Jurkat, Clone E6-1 (cell line): ENCODE measurements at regions not wholly inside any gene's neighbourhood (a gene's known extent, or its start where the extent isn't known, plus 50 kb on each side); places are given as distances from the start of the nearest gene placed in this dataset.
"Not testable (repeated sequence)": the region's sequence is repeated elsewhere in the genome, so short reads cannot be mapped to it uniquely, and the experiment has no call there.

Experiments
- DNase-seq: peaks from one replicate; pipeline ENCODE4 v3.0.0-alpha.2; 2011; ENCODE audit warnings: low read depth, low spot score
- H3K4me3 ChIP-seq: 2 replicates; pipeline ENCODE4 v1.5.1; 2011; ENCODE audit warnings: mild to moderate bottlenecking, low read length, control low read depth, moderate library complexity

DNA sequence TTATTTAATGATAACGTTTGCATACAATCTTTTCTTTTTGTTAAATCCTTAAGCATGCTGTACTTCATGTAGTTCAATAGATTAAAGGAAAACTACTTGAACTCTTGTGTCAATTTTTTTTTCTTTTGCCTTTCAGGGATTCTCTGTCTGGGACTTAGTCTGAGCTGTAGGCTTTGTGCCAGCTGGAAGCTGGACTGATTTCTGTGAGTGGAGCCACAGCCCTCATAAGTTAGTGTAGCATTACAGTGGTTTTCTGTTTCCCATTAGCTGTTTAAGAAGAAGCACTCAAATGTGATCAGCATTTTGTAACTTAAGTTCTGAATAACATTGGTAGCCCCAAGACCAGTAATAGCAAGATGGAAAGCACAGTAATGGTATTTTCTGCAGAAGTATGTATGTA is 330.6 kb upstream of the MEF2C start:
- no peak overlapping the region for H3K4me3 ChIP-seq
- DNase-seq: no peak

DNA sequence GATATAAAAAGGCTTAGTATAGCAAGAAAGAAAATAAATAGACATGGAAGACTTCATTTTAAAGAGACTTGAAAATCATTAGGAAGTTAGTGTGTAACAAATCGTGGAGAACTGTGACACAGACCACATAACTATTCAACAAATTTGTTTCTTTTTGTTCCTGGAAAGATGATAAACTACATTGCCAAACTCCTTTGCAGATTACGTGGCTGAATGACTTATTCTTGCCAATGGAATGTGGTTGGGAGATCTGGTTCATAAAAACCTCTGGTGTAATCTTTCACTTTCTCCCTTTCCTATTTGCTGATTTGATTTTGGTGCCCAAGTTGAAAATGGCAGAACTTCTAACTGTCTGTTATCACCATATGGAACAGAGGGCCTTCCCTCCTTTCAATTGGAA is 328.9 kb upstream of the MEF2C start:
- H3K4me3 ChIP-seq: no peak overlapping the region
- no peak for DNase-seq

DNA sequence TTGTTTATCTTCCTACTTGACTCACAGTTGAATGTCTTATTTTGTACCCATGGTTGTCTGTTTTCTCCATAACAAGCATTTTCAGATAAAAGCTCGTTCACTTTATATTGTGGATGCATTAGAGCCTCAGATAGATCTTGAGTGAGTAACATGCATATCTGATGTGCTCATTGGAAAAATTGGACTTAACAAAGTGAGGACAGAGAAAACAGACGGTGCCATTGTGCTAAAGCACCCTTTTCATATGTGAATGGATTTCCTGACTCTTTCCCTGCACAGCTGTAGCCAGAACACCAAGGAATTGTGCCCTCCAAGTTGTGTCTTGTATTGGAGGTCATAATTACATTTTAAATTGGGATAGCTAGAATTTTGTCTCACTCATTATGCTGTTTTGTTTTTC is 325.8 kb upstream of the MEF2C start:
- no peak overlapping the region for H3K4me3 ChIP-seq
- no peak for DNase-seq

DNA sequence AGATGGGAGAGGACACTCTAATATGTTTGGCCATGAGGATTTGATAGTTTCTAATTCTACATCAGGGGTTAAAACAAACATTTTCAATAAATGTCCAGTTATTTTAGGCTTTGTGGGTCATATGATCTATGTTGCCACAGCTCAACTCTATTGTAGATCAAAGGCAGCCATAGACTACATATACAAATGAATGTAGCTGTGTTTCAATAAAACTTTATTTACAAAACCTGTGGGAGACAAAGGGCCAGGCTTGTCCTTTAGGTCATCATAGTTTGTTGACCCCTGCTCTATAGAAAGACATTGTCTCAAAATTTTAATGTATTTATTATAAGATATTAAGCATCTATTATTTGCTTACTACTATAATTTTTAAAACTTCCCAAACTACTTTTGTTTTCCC is 325.4 kb upstream of the MEF2C start:
- H3K4me3 ChIP-seq: no peak overlapping the region
- DNase-seq: no peak

DNA sequence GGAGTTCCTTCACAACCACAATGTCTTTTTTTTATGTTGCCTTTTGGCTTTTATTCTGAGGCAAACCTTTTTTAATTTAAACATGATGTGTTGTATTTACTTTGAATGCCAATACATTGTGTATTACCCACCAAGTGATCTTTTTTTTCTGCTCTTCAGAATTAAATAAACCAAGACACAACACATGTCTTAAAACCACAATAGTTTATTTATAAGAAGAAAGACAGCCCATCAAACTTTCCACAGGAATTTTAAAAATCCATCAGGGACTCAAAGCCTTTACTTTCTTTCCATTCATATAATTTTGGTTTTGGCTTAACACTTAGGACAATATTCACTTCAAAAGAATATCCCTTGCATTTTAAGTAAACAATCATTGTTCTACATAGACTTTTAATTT is 321.8 kb upstream of the MEF2C start:
- DNase-seq: no peak
- no peak overlapping the region for H3K4me3 ChIP-seq

DNA sequence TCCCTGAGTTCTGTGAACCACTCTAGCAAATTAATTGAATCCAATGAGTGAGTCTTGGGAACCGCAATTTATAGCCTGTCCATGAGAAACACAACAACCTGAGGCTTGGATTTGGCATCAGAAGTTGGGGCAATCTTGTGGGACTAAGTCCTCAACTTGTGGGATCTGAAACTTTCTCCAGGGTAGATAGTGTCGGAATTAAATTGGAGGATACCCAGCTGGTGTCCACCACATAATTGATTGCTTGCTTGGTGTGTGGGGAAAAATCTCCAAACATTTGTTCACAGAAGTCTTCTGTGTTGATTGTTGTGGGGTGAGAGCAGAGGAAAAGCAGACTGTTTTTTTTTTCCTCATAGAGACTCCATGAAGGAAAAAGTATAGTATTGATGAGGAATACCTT is 320.6 kb upstream of the MEF2C start:
- no peak for DNase-seq

DNA sequence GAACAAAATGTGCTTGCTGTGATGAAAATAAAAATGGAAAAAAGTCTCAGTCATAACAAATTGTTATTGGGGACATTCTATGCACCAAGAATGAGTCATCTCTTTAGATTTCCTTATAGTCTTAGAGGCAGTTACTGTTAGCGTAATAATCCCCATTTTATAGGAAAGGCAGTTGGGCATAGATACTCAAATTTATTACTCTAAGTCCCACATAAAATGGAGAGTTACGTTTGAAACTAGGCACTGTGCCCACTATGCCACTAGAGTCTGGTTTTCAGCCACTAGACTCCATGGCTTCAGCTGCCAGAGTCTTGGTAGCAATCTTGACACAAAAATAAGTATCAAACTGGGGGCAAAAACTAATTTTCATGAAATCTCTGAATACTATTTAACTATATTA is 317.9 kb upstream of the MEF2C start:
- no peak overlapping the region for H3K4me3 ChIP-seq
- no peak for DNase-seq

More for the DNA sequence above, 320.6 kb upstream of the MEF2C start:
- no peak overlapping the region for H3K4me3 ChIP-seq

GRCh38 chr5:89199306-89199705 is 316.3 kb upstream of the MEF2C start:
- H3K4me3 ChIP-seq: no peak overlapping the region
- no peak for DNase-seq

GRCh38 chr5:89191374-89191773 is 308.4 kb upstream of the MEF2C start:
- no peak for DNase-seq
- H3K4me3 ChIP-seq: no peak overlapping the region

DNA sequence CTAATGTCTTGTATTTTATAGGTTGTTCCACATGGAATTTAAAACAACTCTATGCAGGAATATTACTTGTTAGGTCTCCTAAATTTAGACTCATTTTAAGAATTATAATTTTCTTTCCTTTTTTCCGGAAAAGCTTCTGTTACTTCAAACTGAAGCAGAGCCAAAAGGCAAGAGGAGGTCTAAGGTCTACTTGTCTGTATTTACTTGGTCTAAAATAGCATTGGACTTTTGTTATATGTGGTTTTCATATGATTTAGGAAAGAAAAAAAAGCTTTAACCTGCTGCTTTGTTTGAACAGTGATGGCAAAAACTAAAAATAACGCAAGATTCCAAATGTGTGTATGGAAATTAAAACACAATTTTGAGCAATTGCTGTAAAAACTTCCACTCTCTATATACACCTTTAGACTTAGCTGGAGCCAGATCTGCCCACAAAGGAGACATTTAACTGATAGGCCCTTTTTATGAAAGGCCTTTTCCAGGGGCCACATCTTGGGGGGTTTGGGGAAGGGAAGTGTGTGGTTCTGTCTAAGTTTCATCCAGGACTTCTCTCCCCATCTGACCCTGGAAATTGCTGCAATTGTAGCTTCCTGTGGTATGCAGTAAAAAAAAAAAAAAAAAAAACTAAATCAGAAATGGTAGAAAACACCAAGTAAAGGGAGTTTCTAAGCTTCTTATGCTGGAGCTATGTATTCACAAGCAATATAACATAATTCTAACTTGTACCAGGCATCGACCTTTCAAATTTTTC is 307.7 kb upstream of the MEF2C start:
- no peak overlapping the region for H3K4me3 ChIP-seq
- no peak for DNase-seq

GRCh38 chr5:89187883-89188465 is 305.0 kb upstream of the MEF2C start:
- DNase-seq: no peak
- H3K4me3 ChIP-seq: no peak overlapping the region

DNA sequence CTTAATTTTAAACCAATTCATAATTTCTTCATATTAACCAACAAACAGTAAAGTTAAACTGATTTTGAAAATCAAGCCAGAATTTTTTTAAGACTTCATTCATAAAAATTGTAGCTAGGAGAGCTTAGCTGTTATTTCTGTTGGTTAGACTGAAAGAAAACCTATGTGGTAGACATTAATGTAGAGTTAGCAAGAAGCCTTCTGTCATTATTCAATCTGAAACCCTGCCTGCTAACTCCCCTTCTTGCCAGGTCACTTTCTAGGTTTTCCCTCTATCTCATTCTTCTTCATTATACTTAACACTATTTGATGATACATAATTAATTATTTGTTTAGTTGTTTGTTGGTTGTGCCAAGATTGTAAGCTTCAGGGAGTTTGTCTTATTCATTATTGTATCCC is 304.3 kb upstream of the MEF2C start:
- no peak overlapping the region for H3K4me3 ChIP-seq
- DNase-seq: no peak

DNA sequence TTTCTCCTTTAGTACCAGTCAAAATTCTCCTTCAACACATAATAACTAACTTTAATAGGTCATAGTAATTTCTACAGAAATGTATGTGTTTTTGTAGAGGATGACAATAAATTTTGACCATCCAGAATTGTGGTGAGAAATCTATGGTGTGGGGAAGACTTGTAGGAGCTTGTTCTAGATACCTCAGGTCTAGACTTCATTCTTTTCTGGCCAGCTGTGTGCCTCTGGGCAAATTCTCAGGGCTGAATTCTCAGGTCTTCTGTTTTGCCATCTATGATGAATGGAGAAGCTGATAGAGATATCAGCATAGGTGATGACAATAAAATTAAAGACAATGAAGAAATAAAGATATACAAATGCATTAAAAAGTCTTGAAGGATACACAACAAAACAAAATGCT is 298.6 kb upstream of the MEF2C start:
- no peak overlapping the region for H3K4me3 ChIP-seq
- DNase-seq: no peak

DNA sequence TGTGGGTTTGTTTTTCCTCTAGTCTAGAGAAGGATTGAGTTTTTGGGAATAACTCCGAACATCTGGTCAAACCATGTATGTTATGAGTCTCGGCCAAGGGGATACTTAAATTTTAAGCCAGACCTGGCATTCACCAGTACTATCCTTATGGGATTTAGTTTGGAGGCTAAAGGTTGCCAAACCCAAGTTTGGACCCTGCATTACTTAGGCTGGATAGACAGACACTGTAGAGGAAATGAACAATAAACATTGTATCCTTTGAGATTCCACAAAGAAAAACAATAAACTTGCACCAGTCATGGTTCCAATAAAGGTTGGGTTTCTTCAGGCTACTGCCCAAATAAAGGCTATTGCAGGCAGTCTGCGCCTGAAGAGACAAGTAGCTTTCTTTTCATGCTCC is 296.7 kb upstream of the MEF2C start:
- H3K4me3 ChIP-seq: no peak overlapping the region
- no peak for DNase-seq

DNA sequence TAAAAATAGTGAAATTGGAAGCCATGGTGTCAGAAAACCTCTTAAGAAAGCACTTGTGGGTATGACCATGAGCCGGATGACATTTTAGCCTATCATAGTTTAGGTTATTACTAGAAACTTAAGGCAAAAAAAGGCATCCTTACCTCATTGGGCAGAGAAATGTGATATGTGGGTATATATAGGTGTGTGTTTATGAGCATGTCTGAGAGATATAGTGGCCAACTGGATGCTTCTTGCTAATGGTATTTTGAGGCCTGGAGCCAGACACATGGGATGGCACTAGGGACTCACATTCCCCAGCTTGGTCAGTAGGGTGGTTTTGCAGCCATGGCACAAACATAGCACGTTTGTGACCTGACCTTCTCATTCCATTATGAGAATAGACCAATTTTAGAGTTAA is 295.6 kb upstream of the MEF2C start:
- no peak overlapping the region for H3K4me3 ChIP-seq
- no peak for DNase-seq

DNA sequence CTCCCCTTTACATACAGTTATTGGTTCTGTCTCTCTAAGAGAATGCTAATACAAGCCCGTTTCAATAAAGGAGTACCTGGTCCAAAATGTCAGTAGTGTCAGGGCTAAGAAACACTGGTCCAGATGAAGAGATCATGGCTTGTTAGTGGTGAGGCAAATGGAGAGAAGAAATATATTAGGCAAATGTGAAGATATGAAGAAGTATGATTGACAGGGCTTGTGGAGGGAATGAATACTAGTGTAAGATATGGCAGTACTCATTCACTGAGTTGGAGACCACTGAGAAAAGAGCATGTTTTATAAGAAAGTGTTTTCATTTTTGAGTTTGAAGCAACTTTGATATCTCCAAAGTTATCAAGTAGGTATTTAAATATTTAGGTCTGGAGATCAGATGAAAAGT is 290.5 kb upstream of the MEF2C start:
- no peak overlapping the region for H3K4me3 ChIP-seq
- DNase-seq: no peak

- no peak for DNase-seq
- H3K4me3 ChIP-seq: no peak overlapping the region
These were observed 285.8 kb upstream of the MEF2C start for GRCh38 chr5:89168766-89169165.

GRCh38 chr5:89164703-89165102 is 281.7 kb upstream of the MEF2C start:
- DNase-seq, H3K4me3 ChIP-seq: not testable (repeated sequence)

GRCh38 chr5:89156226-89156625 is 273.2 kb upstream of the MEF2C start:
- no peak overlapping the region for H3K4me3 ChIP-seq
- DNase-seq: no peak

GRCh38 chr5:89147031-89147430 is 264.0 kb upstream of the MEF2C start:
- no peak for DNase-seq
- H3K4me3 ChIP-seq: no peak overlapping the region

- no peak overlapping the region for H3K4me3 ChIP-seq
- no peak for DNase-seq
These were observed 254.2 kb upstream of the MEF2C start for GRCh38 chr5:89137148-89137547.
